Keratinocyte (primary cell): ENCODE measurements at regions not wholly inside any gene's neighbourhood (a gene's known extent, or its start where the extent isn't known, plus 50 kb on each side); places are given as distances from the start of the nearest gene placed in this dataset.
A peak's percentile ranks its signal among the peaks of the same experiment; 100 is the strongest.

ENCODE experiments used
- EZH2 ChIP-seq: IDR thresholded peaks from one replicate; pipeline ENCODE4 v1.6.1; 2012; ENCODE audit warnings: inconsistent platforms, mild to moderate bottlenecking, low read length, moderate library complexity
- TF ChIP-seq, protein P1 (sequence below), 3 experiments: IDR thresholded peaks in 1 of 3; conservative IDR thresholded peaks in 1 of 3; optimal IDR thresholded peaks in 1 of 3; 2 replicates in 2 of 3; 3 replicates in 1 of 3; pipeline versions ENCODE3 to v1.5.1; 2011; ENCODE audit warnings: low read length in 3 of 3, mild to moderate bottlenecking in 3 of 3, moderate library complexity in 2 of 3, control low read depth in 1 of 3, inconsistent platforms in 1 of 3; ENCODE audit not compliant: insufficient read depth in 2 of 3; ENCODE audit errors: extremely low read depth in 1 of 3

DNA sequence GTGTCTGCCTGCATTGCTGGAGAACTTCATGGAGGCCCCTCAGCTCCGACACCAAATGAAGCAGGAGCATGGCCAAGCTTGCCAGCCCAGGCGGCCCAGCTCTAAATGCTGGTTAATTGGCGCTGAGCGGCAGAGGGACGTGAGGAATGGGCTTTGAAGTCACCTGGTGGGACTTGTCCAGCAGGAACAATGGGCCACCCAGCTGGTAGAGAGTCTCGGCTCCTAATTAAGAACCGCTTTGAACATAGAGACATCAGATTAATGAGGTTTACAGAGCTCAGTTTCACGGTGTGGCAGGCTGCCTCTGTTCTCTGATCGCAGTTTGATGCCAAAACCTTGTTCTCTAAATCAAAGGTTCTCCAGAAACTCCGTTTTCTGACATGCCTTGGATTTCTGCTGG, 77.5 kb upstream of the LINGO1 start:
- TF ChIP-seq, protein P1, sequence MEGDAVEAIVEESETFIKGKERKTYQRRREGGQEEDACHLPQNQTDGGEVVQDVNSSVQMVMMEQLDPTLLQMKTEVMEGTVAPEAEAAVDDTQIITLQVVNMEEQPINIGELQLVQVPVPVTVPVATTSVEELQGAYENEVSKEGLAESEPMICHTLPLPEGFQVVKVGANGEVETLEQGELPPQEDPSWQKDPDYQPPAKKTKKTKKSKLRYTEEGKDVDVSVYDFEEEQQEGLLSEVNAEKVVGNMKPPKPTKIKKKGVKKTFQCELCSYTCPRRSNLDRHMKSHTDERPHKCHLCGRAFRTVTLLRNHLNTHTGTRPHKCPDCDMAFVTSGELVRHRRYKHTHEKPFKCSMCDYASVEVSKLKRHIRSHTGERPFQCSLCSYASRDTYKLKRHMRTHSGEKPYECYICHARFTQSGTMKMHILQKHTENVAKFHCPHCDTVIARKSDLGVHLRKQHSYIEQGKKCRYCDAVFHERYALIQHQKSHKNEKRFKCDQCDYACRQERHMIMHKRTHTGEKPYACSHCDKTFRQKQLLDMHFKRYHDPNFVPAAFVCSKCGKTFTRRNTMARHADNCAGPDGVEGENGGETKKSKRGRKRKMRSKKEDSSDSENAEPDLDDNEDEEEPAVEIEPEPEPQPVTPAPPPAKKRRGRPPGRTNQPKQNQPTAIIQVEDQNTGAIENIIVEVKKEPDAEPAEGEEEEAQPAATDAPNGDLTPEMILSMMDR (optimal IDR thresholded peaks at IDR 0.05 in 1 of 3, IDR thresholded peaks at IDR 0.05 in 1 of 3, conservative IDR thresholded peaks at IDR 0.05 in 1 of 3; ENCODE audit: extremely low read depth in 1 of 3, insufficient read depth in 2 of 3, low read length in 3 of 3): no peak
- peak; percentile 35 for TF ChIP-seq EZH2
